G401.6 (cell line): ENCODE measurements at regions not wholly inside any gene's neighbourhood (a gene's known extent, or its start where the extent isn't known, plus 50 kb on each side); places are given as distances from the start of the nearest gene placed in this dataset.
"Not testable (repeated sequence)": the region's sequence is repeated elsewhere in the genome, so short reads cannot be mapped to it uniquely, and the experiment has no call there.

Experiments used
- FAIRE-seq: peaks from 2 replicates; lab custom pipeline; 2012; peaks lifted over from hg19 to GRCh38; lab: Jason Lieb, UNC

- FAIRE-seq, result no peak
These were observed 546.2 kb downstream of the DMRTA1 start for GRCh38 chr9:22992780-22993179.

DNA sequence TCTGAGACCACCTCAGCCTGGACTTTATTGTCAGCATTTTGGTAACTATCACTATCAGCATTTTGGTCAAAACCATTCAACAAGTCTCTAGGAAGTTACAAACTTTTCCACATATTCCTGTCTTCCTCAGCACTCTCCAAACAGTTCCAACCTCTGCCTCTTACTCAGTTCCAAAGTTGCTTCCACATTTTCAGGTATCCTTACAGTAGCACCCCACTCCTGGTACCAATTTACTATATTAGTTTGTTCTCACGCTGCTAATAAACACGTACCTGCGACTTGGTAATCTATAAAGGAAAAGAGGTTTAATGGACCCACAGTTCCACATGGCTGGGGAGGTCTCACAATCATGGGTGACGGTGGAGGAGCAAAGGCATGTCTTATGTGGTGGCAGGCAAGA lies 551.3 kb downstream of the DMRTA1 start:
- no peak for FAIRE-seq

GRCh38 chr9:23005156-23005555 lies 558.5 kb downstream of the DMRTA1 start:
- no peak for FAIRE-seq

GRCh38 chr9:23006127-23006526 lies 559.5 kb downstream of the DMRTA1 start:
- FAIRE-seq, result no peak

GRCh38 chr9:23011669-23012068 lies 565.0 kb downstream of the DMRTA1 start:
- no peak for FAIRE-seq

GRCh38 chr9:23015557-23015956 lies 568.9 kb downstream of the DMRTA1 start:
- FAIRE-seq, result no peak

DNA sequence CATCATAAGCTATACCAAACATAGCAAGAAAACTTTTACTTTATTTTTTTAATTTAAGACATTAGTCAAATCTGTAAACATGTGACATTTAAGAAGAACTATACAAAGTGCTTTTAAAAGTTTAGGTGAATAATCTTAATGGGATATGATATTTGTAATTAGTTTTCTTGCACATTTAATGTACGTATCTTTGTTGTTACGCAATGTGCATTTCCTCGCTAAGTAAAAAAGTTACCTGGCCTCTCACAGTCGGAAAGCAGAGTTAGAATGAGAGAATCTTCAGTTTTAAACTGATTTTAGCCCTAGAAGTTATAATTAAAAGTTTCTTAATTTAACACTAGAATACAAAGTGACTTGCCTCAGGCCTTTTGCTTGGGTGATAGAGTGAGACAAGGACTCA lies 589.8 kb downstream of the DMRTA1 start:
- no peak for FAIRE-seq

GRCh38 chr9:23039402-23039801 lies 592.8 kb downstream of the DMRTA1 start:
- FAIRE-seq, result no peak

DNA sequence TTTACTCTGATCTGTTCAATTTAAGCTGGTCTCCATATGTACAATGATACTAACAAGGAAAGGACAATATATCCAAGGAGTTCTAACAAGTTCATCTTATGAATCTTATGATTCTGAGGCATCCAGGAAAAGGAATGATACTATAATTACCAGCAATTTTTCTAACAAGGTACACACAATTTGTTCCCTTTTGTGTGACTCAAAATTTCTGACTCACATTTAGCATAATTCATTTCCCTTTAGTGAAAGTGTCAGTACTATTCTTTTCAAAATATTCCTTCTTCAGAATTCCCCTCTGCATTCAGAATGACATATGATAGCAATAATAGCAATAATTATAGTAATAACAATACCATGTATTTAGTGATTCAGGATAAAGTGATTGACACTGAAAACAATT lies 594.8 kb downstream of the DMRTA1 start:
- FAIRE-seq, result no peak

DNA sequence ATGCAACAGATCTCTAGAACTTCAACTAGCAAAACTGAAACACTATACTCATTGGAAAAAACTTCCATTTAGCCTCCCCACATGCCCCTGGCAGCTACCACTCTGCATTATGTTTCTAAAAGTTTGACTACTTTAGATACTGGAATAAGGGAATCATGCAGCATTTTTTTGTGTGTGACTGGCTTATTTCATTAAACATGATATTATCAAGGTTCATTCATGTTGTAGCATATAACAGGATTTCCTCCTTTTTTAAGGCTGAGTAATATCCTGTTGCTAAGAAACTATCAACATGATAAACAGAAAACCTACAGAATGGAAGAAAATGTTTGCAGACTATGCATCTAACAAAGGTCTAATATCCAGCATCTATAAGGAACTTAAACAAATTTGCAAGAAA lies 597.9 kb downstream of the DMRTA1 start:
- no peak for FAIRE-seq

DNA sequence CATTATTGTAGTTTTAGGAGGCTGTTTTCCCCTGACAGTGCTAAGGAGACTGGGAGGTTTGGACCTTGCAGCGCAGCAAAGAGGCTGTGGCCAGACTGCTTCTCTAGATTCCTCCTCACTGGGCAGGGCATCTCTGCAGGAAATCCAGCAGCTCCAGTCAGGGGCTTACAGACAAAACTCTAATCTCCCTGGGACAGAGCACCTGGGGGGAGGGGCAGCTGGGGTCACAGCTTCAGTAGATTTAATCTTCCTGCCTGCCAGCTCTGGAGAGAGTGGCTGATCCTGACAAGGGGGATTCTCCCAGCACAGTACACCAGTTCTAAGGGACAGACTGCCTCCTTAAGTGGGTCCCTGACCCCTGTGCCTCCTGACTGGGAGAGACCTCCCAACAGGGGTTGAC lies 599.4 kb downstream of the DMRTA1 start:
- not testable (repeated sequence) for FAIRE-seq

DNA sequence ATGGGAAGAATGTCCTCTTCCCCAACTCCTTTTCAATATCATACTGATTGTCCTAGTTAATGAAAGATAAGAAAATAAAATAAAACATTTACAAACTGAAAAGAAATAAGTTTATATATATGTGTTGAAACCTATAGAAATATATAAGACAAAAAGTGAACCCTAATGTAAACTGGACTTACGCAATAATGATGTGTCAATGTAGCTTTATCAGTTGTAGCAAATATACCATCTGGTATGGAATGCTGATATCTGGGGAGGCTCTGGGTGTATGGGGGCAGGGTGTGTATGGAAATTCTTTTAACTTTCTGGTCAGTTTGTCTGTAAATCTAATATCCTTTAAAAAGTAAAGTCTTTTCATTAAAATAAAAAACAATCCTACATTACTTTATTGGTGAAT lies 603.9 kb downstream of the DMRTA1 start:
- FAIRE-seq, result no peak

DNA sequence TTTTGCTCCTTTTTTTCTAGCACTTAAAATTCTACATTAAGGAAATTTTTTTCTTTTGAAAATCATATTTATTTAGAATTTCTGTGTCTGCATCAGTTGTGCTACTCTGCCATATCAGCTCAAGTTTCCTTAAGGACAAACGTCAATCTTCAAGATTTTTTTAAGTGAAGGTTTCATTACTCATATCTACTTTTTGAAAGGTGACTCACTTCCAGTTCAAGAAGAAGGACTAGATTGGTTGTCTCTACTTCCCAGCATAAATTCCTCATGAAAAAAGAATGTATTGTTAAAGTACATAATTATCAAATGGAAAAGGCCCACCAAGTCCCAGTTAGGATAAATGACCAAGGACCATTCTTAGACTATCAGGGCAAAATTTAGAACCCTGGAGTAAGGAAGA lies 626.5 kb downstream of the DMRTA1 start:
- FAIRE-seq, result no peak

- no peak for FAIRE-seq
These were observed 633.2 kb downstream of the DMRTA1 start for GRCh38 chr9:23079798-23080197.

DNA sequence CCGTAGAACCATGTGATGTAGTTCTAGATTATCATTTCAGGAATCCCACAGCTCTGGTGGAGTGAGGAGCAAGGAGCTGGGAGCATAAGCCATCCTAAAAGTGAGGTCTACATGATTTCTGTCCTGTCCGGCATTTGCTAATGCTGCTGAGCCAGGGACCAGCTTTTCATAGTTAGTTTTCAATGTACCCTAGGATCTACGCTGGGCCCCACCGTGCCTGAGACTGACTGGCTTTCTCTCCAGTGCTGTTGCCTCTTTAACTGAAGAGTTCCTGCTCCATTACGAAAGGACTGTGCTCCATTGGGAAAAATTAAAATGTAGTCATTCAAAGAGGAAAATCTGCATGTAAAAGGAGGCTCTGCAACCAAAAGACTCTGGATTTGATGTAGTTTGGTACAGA lies 634.8 kb downstream of the DMRTA1 start:
- FAIRE-seq, result no peak

- no peak for FAIRE-seq
These were observed 642.3 kb downstream of the DMRTA1 start for GRCh38 chr9:23088932-23089364.

DNA sequence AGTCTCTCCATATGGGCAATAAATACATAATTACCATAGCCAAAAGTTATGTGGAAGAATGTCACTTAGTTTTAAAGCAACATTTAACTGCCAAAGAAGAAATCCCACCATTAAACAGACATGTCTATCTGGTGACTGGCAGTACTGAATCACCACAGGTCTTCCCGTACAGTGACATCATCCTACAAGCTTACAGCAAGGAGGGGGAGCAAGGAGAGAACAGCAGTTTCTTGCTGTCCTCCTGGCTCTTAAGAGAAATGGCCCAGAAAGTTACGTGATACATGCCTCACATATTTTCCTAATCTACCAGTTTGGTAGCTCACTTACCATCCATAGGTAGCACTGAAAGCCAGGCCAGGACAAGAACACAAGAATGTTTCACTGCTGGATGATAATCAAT lies 671.0 kb downstream of the DMRTA1 start:
- FAIRE-seq, result no peak

- FAIRE-seq, result no peak
These were observed 674.0 kb downstream of the DMRTA1 start for GRCh38 chr9:23120630-23121029.

DNA sequence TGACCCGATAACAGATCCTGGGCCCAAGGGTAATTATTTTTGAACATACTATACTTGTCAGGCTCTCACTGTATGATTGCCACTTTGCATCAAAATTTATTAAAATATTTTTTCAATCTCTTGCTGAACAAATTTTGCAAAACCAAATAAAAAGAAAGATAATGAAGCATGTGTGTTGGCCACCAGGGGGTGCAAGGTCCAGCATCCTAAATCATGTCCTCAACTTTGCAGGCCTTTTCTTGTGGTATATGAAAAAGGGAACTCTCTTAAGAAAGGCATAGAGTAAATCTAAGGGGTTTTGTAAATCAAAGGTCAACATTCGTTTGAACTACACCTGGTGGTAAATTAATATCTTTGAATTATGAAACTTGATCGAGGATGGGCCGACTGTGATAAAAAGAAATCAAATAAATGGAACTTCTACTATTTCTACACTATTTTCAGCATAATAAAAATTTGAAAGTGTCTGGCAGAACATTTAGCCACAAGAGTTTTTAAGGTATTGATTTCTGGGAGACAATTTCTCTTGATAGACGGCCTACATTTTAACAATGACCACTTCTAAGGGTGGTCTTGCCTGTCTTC lies 676.5 kb downstream of the DMRTA1 start:
- FAIRE-seq, result no peak

- no peak for FAIRE-seq
These were observed 680.6 kb downstream of the ELAVL2 start for GRCh38 chr9:23145467-23145866.

DNA sequence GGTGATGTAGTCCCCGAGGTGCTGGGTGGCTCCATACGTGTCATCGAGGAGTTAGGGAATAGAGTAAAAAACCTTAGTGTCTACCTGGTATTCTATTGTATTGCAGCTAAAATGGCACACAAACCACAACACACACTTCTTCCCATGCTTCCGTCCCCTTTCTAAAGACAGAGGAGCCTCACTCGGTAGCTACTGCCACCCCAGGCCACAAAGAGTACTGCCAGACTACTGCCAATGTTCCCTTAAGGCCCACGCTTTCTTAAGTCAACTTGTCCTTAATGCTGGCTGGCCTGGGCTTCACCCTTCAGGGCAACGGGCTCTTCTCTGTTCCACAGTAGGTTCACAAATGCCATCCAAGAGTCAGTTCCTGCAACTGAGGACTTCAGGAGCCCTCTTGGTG lies 673.0 kb downstream of the ELAVL2 start:
- no peak for FAIRE-seq

GRCh38 chr9:23160491-23160890 lies 665.5 kb downstream of the ELAVL2 start:
- FAIRE-seq, result no peak

GRCh38 chr9:23160952-23161469 lies 665.0 kb downstream of the ELAVL2 start:
- no peak for FAIRE-seq

- FAIRE-seq, result no peak
These were observed 663.3 kb downstream of the ELAVL2 start for GRCh38 chr9:23162789-23163188.

- no peak for FAIRE-seq
These were observed 654.6 kb downstream of the ELAVL2 start for GRCh38 chr9:23171479-23171878.
